ENCODE measurements at regions not wholly inside any gene's neighbourhood (a gene's known extent, or its start where the extent isn't known, plus 50 kb on each side); places are given as distances from the start of the nearest gene placed in this dataset.
"Not testable (repeated sequence)": the region's sequence is repeated elsewhere in the genome, so short reads cannot be mapped to it uniquely, and the experiment has no call there.

DNA sequence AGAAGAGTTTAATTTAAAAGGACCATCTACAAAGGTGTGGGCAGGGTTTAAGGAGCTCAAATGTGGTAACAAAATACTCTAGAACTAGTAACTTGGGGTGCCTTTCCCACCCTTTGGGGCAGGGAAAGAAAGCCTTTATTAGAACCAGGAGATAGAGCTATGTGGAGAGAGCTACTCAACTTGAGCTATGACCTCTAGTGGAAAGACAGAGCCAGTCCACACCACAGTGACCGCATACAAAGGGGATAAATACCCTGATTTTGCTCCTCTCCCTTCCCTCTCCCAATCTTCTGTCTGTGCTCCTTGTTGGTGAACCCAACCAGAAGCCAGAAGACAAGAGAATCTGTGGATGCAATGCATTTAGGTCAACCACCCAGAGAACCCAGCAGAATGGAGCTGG is 54.4 kb upstream of the JAK1 start:
- DNase-seq (ENCODE audit: low spot score) = no peak

DNA sequence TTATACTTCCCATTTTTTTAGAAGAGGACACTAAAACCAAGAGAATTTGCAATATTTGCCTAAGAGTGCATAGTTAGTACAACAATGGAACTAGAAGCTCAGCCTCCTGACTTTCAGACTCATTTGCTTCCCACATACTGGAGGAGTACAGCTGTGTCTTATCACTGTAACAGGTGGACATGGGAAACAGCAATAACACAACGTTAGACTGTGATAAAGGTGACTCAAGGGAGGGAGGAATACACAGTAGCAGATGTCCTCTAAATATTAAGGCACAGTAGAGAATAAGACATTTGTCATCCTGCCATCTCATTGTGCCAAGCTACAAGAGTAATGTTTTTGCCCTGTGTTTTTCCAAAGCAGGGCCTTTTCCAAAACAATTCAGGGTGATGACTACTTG is 55.4 kb upstream of the JAK1 start:
- DNase-seq (ENCODE audit: low spot score) = no peak

DNA sequence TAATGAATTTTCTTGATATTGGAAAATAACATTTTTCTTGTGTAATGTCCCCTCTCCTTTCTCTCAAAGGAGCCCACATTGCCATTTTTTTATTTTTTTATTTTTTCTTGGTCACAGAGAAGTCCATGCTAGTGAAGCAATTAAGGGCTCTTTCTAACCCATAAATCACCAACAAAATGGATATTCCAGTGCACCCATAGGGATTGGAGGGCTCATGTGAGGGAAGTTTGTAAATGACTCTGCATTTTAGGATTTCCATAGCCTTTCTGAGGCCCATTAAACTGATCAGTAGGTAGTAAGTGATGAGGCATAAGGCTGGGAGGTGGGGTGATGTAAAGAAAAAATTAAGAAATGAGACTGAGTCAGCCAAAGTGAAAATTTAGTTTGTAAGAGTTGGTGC is 55.9 kb upstream of the JAK1 start:
- no peak for DNase-seq (ENCODE audit: low spot score)

DNA sequence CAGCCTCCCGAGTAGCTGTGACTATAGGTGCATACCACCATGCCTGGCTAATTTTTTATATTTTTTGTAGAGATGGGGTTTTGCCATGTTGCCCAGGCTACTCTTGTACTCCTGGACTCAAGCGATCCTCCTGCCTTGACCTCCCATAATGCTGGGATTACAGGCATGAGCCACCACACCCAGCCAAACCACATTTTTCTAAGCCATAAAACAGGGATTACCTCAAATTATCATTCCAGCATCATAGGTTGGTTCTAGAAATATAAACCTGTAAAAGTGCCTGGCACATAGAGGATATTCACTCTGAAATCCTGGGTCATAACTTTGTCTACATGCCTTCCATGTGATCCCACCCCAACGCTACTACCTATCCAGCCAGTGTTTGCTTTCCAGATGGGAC is 59.4 kb upstream of the JAK1 start:
- DNase-seq (ENCODE audit: low spot score) = no peak

DNA sequence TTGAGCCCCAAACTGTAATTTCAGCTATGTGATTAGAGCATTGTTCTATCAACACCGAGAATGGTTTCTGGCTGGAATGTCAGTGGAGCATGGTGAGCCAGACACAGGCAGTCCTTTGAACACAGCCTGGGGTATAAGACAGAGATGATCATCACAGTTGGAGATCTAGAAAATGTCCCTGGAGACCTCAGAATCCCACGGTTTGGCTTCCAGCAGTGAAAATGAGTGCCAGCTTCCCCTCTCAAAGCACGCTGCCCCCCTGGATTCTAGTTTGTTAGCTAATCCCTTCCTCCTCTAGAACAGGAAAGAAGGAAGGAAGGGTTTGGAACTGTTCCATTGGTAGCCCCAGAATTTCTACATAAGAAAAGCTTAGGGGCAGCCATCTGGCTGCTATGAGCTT is 59.9 kb upstream of the JAK1 start:
- DNase-seq (ENCODE audit: low spot score) = no peak

DNA sequence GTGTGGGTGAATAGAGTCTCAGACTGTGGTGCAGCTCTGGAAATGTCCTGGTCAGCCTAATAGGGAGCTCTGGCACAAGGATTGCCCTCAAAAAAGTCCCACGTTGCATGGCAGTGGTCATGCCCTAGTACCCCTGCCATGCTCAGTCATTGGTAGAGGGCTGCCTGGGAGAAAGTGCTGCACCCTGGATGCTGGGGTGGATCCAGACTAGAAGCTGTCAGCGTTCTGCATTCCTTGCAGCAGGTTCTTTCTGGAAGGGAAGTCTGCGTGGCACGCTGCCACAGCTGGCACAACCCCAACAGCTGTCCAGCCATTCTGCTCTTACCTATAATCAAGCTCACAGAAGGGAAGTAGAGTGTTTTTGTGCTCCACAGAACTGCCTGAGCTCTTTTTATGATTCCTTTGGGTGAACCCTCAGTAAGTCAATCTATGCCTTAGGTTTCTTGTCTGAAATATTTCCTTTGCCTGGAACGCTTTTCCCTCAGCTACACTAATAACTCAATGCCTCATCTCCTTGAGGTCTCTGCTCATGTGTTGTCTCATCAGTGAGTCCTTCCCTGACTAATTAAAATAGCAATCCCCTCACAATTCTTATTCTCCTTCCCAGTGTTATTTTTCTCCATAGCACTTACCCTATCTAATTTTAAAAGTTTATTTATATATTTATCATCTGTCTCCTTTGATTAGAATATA is 61.5 kb upstream of the JAK1 start:
- no peak for DNase-seq (ENCODE audit: low spot score)

DNA sequence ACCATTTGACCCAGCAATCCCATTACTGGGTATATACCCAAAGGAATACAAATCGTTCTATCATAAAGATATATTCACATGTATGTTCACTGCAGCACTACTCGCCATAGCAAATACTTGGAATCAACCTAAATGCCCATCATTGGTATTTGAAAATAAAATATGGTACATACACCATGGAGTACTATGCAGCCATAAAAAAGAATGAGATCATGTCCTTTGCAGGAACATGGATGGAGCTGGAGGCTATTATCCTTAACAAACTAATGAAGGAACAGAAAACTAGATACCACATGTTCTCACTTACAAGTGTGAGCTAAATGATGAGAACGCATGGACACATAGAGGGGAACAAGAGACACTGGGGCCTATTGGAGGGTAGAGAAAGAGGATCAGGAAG is 63.1 kb upstream of the JAK1 start:
- not testable (repeated sequence) for DNase-seq (ENCODE audit: low spot score)

DNA sequence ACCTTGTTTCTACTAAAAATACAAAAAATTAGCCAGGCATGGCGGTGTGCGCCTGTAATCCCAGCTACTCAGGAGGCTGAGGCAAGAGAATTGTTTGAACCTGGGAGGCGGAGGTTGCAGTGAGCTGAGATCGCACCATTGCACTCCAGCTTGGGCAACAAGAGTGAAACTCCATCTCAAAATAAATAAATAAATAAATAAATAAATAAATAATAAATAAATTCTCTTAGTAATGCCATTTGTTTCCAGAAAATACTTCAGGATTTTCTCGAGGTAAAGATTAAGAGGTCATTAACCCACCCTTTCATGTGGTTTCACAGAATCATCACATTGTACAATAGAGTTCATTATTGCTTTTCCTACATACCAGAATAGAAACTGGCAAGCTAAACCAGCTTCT is 68.5 kb upstream of the JAK1 start:
- not testable (repeated sequence) for DNase-seq (ENCODE audit: low spot score)

DNA sequence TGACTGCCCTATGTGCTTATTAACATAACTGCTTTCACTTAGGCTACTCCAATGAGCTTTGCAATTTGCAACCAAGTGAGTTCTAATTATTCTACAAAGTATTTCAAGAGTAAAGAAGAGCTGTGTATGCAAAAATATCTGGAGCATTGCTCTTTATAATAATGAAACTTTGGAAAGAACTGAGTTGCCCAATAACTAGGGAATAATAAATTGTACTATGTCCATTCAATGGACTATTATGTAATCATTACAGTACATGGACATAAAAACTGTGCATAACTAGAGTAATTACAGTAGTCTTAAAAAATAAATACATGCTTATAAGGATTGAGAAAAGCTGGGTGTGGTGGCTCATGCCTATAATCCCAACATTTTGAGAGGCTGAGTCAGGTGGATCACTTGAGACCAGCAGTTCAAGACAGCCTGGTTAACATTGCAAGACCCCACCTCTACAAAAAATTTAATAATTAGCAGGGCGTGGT is 70.3 kb upstream of the JAK1 start:
- no peak for DNase-seq (ENCODE audit: low spot score)

DNA sequence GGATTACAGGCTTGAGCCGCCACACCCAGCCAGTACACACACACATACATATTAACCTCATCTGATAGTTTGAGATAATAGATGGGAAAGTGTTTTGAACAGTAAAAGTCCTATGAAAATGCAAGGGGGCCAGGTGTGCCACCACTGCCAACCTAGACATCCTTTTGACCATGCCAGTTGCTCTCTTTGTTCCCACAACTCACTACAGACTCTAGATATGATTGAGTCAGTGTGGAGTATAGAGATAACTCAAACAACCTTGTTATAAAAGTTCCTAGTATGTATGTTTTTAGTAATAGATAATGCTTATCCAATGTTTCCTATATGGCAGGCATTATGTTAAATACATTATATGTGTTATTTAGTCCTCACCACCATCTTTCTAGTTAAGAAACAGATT is 72.7 kb upstream of the JAK1 start:
- DNase-seq (ENCODE audit: low spot score) = no peak

DNA sequence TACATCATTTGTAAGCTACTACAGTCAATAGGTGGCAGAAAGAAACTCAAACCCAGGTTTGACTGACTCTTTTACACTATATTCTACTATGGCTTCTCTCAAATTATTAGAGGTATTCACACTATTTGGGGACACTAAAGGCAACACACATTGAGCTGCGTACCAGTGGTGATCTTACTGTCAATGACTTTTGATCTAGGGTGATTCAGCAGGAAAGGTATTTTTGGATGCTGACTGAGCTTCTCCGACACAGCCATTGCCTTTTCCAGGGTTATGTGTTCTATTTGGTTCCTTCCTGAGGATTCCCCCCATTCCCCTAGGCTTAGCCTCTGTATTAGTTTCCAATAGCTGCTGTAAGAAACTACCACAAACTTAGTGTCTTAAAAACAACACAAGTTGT is 73.2 kb upstream of the JAK1 start:
- DNase-seq (ENCODE audit: low spot score) = no peak

DNA sequence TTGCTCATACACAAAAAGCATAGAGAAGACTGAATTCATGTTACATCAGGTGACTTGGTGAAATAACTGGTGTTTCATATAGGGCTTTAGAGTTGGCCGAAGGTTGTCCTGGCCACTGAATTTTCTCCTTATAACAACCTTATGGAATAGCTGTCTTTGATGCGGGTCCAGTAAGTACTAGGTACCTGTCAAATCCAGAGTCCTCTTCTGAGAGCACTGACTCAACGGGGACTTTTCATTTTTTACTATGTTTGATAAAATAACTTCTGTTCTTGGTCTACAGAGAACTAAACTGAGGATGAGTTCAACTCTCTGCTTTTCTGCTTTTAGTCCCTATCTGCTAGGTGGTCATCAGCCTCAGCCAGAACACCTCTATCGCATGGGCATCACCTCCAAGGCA is 76.1 kb upstream of the JAK1 start:
- no peak for DNase-seq (ENCODE audit: low spot score)

DNA sequence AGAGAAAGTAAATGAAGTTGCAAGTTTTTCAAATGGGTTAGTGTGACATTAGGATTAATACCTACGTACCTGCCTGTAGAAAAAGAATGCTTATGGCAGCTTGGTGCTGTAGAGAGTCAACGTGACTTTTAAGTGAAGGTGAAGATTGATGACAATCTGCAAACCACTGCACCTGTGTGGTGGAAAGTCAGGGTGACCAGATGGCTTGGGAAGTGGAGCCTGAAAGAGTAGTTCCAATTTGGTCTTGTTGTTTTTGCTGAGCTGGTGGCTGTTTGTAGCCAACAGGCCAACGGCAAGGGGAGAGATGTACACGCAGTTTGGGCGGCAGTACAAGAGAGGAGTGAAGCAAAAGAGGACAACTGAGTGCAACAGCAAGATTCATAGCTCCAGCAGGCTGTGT is 78.1 kb upstream of the JAK1 start:
- DNase-seq (ENCODE audit: low spot score) = no peak

DNA sequence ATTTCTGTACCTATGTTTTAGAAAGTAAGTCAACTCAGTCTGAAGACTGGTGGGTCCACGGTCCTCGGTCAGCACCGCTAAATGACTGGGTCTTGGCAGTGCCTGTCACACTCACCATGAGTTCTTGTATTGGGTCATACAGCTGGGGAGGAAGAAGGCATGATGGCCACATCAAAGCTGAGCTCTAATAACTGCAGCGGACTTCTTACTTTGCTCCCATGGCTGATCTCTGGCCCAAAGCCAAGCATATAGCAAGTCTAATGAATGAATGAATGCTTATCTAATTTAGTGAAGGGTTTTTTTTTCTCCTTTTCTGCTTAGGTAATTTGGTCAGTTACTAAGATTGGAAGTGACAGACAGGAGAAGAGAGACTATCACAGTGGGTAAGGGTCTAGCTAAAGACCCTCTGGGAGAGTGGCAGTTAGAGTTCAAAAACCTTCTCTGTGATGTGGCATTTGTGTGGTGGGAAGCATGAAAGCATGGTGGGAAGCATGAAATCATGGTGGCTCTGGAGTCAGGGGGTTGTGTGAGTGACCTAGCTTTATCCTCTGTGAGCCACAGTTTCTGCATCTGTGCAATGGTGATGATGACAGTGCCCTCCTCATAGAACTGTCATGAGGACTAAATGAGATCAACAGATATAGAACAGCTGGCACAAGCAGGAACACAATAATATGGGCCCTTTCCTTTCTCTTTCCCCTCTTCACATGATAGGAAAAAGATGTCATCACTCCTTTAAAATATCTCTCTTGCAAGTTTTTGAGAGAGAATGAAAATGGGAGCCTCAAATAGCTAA is 78.9 kb upstream of the JAK1 start:
- DNase-seq (ENCODE audit: low spot score) = no peak

DNA sequence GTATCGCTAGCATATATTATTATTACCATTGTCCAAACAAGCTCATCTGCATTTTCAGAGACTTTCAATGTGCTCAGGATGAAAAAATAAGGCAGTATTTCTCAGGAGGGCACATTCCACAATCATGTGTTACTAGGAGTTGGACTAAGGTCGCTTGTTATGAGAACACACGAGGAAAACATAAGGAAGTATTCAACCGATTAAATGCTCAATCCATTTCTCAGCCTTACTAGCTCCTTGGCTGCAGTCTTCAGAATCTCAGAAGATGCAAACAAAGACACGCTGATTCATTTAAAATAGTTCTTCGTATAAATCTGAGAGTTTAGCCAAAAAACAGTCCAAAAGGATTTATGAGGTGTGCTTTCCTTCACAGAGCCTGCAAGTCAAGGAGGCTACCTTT is 82.0 kb upstream of the JAK1 start:
- DNase-seq (ENCODE audit: low spot score) = no peak

DNA sequence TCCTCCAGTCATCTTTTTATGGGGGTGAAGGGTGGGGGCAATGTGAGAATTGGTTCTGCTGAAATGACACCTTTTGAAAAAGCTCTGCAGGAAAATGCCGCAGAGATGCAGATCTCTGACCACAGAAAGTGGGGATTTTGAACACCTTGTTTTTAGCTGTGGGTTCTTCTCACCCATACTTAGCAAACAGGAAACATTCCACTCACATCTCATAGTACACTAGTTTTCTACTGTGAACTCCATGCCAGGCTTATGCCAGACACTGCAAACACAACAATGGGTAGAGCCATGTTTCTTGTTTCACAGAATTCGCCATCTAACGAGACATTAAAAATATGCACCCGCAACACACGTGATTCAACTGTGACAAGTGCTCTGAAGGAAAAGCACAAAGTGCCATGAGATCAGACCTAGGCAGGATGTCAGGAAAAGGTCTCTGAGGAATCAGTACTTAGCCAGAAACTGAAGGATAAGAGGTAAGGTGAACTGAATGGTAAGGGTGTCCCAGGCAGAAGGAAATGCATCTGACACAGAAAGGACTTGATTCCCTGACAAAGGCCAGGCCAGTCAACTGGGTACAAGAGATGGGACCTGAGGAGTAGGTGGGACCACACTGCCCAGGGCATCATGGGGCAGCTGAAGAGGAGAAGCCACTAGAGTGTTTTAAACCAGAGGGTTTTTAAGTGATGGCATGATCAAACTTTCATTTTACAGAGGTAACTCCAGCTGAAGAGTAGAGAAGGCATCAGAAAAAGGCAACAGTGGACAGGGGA is 83.8 kb upstream of the JAK1 start:
- DNase-seq (ENCODE audit: low spot score) = no peak

DNA sequence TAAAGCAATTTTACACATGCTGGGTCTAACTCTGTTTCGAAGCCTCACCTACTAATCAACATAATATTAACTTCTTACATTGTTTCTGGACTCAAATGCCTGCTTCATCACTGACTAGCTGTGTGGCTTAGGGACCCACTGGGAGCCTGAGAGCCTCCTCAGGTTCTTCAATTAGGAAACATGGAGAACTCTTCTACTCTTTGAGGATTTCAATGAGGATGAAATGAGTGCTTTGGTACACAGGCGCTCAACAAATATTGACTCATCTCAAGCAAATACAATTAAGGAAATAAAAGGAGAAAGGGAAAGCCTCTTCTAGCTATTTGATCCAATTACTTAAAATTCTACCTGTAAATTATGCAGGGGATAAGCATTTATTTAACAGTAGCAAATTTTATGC is 84.4 kb upstream of the JAK1 start:
- DNase-seq (ENCODE audit: low spot score) = no peak

DNA sequence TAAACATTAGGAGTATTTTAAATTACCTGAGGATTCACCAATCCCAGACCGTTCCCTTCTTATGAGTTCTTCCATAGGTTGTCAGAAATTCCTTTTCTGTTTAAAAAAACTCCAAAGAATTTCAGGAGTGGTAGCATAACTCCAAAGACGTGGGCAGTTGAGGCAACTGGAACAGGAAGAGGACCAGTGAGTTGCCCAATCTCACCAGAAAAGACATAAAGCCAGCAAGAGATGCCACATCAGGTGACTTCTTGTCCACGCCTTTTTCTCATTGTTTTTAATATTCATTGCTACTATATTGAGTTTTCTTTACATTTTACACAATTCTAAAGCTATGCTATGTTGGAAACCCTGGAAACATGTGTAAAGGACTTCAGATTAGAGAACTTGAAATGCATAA is 88.1 kb upstream of the JAK1 start:
- DNase-seq (ENCODE audit: low spot score) = no peak

DNA sequence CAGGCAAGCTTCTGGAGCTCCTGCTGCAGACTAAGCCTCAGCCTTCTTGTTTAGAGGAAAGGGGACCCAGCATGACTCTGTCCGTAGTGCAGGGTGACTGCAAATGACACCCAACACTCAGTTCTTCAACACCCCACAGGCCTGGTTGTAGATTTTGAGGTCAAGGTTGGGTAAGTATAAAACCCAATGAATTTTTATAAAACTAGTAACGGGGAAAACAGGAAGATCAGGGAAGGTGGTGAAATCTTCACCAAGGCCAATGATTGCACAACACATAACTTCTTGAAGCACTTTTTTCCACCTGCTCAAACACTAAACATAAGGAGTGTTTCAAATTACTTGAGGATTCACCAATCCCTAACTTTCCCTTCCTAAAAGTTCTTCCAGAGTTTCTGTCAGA is 89.4 kb upstream of the JAK1 start:
- no peak for DNase-seq (ENCODE audit: low spot score)

DNA sequence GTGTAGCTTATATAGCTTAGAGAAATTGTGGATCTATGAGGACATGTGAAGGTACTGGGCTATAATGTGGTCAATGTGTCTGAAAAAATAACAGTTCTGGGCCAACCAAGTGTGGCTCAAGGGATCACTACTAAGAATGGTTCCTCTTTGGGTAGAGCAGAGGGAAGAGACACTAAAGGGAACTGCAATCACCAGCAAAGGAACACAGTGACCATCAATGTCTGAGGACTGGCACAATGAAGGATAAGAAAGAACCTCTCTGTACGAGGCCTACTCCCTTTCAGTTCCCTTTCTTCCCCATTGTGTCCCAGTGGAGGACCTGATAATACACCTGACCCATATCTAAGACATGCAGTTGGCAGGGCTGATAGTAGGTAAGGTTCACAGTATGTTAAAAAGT is 89.9 kb upstream of the JAK1 start:
- DNase-seq (ENCODE audit: low spot score) = no peak

DNA sequence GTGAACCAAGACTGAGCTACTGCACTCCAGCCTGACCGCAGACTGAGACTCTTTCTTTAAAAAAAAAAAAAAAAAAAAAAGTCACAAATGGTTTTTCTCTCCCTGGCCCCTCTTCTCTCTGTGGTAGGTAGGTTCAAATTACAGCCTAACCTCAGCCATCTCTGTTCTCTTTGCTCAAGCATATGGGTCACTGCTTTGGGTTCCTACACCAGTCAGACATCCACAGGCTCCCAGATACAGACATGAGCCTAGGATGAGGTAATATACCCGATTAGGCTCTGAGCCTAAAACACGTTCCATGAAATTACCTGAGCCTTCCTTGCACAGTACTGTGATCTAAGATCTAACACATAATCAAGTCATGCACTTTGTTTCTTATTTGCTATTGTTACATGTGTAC is 90.5 kb upstream of the JAK1 start:
- no peak for DNase-seq (ENCODE audit: low spot score)

DNA sequence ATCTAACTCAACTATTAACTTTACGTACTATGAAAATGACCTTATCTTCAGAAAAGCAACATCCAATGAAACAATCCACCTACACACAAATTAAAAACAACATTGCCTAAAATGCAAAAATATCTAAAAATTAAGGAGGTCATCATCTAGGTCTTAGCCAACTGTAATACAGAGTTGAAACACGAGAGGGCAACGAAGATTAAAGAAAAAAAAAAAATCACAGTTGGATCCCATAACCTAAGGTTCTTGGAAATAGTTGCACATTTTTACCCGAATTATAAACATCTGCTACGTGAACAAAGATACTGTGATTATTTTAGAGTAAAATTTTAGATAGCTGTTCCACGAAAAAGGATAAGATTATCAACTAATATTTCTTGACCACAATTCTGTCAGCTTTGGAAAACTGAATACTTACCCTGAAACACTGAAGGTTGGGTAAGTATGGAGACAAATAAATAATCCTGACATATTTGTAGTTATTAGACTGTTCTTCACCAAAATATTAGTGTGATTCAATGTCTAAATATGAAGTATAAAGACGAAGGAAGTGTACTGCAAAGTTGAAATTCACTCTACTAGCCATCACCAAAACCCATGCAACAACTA is 88.0 kb upstream of the AK4 start:
- no peak for DNase-seq (ENCODE audit: low spot score)
